ENCODE measurements at regions not wholly inside any gene's neighbourhood (a gene's known extent, or its start where the extent isn't known, plus 50 kb on each side); places are given as distances from the start of the nearest gene placed in this dataset.

DNA sequence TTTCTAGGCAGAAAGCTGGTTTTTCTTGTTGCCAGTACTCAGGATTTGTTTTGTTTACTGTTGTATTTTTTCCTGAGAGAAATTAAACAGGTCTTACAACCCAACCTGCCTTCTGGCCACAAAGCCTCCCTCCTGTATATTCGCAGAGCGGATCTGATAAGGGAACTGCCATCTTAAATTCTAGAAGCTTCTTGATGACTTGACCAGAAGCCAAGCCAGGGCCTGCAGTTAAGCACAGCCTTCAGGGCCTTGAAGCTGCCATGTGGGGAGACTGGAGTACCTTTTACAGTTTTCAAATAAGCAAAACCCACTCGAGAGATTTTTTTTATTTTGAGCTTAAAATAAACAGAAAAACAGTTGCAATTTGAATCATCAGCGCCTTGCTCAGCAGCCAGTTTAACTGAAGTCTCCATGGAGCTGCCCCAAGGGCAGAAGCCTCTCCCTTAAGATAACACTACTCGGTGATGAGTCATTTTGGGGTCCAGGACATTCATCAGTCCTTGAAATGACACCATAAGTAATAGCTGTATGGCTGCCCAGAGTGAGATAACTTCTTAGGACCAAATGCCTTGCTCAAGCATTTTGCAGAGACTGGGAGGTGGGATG lies 51.5 kb upstream of the PHLPP1 start:
- Histone ChIP-seq H4K20me1 (replicated peaks; ENCODE audit: insufficient read depth) (no peaks in the 10 kb centered on the region), H3K27ac (ENCODE audit: low read depth) (0 out of 2 replicates have a peak overlapping the region, but pooled peaks have one; percentile 7), H3K36me3 (ENCODE audit: insufficient read depth) (no peaks in the 10 kb centered on the region), H3K4me1 (ENCODE audit: insufficient read depth) (no peaks in the 10 kb centered on the region), H3K27me3 (ENCODE audit: insufficient read depth) (no peaks in the 10 kb centered on the region), H3F3A (replicated peaks; ENCODE audit: low read depth) (no peaks in the 10 kb centered on the region), H3K4me2 (no peak overlapping the region), H2AFZ (peak overlapping the region; percentile 92), H3K4me3 (no peak overlapping the region), H3K9me2 (ENCODE audit: insufficient read depth) (no peaks in the 10 kb centered on the region), H3K79me2 (replicated peaks; ENCODE audit: insufficient read depth) (no peaks in the 10 kb centered on the region)
- Mint-ChIP-seq H3K36me3 (ENCODE audit: low read depth) (no peaks in the 10 kb centered on the region; the same call in 2 of the 3 replicates), H3K9me3 (no peaks in the 10 kb centered on the region), H3K27me3 (ENCODE audit: insufficient read depth, low read depth, poor library complexity) (peaks cover 2% of the 10 kb centered on the region), H3K4me3 (no peak overlapping the region), H3K27ac (no peak overlapping the region), H3K4me1 (peaks cover 3% of the 10 kb centered on the region; the same call in 1 of the 3 replicates)
- DNase-seq (ENCODE audit: low spot score) (no peak), ATAC-seq (no peak)
- no peak for TF ChIP-seq JUNB (IDR thresholded peaks at IDR 0.05; ENCODE audit: unreplicated experiment)
- TF ChIP-seq NANOG (IDR thresholded peaks at IDR 0.05; ENCODE audit: borderline replicate concordance), result no peak
- TF ChIP-seq, protein P1, sequence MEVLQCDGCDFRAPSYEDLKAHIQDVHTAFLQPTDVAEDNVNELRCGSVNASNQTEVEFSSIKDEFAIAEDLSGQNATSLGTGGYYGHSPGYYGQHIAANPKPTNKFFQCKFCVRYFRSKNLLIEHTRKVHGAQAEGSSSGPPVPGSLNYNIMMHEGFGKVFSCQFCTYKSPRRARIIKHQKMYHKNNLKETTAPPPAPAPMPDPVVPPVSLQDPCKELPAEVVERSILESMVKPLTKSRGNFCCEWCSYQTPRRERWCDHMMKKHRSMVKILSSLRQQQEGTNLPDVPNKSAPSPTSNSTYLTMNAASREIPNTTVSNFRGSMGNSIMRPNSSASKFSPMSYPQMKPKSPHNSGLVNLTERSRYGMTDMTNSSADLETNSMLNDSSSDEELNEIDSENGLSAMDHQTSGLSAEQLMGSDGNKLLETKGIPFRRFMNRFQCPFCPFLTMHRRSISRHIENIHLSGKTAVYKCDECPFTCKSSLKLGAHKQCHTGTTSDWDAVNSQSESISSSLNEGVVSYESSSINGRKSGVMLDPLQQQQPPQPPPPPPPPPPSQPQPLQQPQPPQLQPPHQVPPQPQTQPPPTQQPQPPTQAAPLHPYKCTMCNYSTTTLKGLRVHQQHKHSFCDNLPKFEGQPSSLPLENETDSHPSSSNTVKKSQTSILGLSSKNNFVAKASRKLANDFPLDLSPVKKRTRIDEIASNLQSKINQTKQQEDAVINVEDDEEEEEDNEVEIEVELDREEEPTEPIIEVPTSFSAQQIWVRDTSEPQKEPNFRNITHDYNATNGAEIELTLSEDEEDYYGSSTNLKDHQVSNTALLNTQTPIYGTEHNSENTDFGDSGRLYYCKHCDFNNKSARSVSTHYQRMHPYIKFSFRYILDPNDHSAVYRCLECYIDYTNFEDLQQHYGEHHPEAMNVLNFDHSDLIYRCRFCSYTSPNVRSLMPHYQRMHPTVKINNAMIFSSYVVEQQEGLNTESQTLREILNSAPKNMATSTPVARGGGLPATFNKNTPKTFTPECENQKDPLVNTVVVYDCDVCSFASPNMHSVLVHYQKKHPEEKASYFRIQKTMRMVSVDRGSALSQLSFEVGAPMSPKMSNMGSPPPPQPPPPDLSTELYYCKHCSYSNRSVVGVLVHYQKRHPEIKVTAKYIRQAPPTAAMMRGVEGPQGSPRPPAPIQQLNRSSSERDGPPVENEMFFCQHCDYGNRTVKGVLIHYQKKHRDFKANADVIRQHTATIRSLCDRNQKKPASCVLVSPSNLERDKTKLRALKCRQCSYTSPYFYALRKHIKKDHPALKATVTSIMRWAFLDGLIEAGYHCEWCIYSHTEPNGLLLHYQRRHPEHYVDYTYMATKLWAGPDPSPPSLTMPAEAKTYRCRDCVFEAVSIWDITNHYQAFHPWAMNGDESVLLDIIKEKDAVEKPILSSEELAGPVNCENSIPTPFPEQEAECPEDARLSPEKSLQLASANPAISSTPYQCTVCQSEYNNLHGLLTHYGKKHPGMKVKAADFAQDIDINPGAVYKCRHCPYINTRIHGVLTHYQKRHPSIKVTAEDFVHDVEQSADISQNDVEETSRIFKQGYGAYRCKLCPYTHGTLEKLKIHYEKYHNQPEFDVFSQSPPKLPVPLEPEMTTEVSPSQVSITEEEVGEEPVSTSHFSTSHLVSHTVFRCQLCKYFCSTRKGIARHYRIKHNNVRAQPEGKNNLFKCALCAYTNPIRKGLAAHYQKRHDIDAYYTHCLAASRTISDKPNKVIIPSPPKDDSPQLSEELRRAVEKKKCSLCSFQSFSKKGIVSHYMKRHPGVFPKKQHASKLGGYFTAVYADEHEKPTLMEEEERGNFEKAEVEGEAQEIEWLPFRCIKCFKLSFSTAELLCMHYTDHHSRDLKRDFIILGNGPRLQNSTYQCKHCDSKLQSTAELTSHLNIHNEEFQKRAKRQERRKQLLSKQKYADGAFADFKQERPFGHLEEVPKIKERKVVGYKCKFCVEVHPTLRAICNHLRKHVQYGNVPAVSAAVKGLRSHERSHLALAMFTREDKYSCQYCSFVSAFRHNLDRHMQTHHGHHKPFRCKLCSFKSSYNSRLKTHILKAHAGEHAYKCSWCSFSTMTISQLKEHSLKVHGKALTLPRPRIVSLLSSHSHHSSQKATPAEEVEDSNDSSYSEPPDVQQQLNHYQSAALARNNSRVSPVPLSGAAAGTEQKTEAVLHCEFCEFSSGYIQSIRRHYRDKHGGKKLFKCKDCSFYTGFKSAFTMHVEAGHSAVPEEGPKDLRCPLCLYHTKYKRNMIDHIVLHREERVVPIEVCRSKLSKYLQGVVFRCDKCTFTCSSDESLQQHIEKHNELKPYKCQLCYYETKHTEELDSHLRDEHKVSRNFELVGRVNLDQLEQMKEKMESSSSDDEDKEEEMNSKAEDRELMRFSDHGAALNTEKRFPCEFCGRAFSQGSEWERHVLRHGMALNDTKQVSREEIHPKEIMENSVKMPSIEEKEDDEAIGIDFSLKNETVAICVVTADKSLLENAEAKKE (CRISPR knock-in tag; IDR thresholded peaks at IDR 0.05), result no peak

DNA sequence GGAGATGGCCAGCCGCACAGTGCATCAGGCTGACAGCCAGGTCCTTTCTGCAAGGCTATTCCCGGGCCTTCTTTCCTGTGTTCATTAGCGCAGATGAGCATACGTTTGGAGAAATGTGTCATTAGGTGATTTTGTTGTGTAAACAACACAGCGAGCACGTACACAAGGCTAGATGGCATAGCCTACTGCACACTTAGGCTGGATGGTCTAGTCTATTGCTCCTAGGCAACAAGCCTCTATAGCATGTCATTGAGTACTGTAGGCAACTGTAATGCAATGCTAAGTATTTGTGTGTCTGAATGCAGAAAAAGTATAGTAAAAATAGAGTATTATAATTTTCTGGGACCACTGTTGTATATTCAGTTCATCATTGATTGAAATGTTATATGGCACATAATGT lies 50.9 kb upstream of the PHLPP1 start:
- Histone ChIP-seq H3K36me3 (ENCODE audit: insufficient read depth) (no peaks in the 10 kb centered on the region), H3K4me3 (no peak overlapping the region), H2AFZ (peak overlapping the region; percentile 92; the same call in 1 of the 2 replicates), H3K27me3 (ENCODE audit: insufficient read depth) (no peaks in the 10 kb centered on the region), H3K4me2 (no peak overlapping the region), H3K9me2 (ENCODE audit: insufficient read depth) (no peaks in the 10 kb centered on the region), H4K20me1 (replicated peaks; ENCODE audit: insufficient read depth) (no peaks in the 10 kb centered on the region), H3F3A (replicated peaks; ENCODE audit: low read depth) (no peaks in the 10 kb centered on the region), H3K79me2 (replicated peaks; ENCODE audit: insufficient read depth) (no peaks in the 10 kb centered on the region), H3K4me1 (ENCODE audit: insufficient read depth) (no peaks in the 10 kb centered on the region), H3K27ac (ENCODE audit: low read depth) (no peak overlapping the region)
- DNase-seq (ENCODE audit: low spot score) (no peak), ATAC-seq (no peak)
- H3K9me3 Mint-ChIP-seq, result no peaks in the 10 kb centered on the region
- H3K4me3 Mint-ChIP-seq, result no peak overlapping the region
- H3K27me3 Mint-ChIP-seq (ENCODE audit: insufficient read depth, low read depth, poor library complexity), result peaks cover 2% of the 10 kb centered on the region
- no peak overlapping the region for H3K27ac Mint-ChIP-seq
- peaks cover 3% of the 10 kb centered on the region; the same call in 1 of the 3 replicates for H3K4me1 Mint-ChIP-seq
- no peaks in the 10 kb centered on the region; the same call in 2 of the 3 replicates for H3K36me3 Mint-ChIP-seq (ENCODE audit: low read depth)
- TF ChIP-seq, protein P2, sequence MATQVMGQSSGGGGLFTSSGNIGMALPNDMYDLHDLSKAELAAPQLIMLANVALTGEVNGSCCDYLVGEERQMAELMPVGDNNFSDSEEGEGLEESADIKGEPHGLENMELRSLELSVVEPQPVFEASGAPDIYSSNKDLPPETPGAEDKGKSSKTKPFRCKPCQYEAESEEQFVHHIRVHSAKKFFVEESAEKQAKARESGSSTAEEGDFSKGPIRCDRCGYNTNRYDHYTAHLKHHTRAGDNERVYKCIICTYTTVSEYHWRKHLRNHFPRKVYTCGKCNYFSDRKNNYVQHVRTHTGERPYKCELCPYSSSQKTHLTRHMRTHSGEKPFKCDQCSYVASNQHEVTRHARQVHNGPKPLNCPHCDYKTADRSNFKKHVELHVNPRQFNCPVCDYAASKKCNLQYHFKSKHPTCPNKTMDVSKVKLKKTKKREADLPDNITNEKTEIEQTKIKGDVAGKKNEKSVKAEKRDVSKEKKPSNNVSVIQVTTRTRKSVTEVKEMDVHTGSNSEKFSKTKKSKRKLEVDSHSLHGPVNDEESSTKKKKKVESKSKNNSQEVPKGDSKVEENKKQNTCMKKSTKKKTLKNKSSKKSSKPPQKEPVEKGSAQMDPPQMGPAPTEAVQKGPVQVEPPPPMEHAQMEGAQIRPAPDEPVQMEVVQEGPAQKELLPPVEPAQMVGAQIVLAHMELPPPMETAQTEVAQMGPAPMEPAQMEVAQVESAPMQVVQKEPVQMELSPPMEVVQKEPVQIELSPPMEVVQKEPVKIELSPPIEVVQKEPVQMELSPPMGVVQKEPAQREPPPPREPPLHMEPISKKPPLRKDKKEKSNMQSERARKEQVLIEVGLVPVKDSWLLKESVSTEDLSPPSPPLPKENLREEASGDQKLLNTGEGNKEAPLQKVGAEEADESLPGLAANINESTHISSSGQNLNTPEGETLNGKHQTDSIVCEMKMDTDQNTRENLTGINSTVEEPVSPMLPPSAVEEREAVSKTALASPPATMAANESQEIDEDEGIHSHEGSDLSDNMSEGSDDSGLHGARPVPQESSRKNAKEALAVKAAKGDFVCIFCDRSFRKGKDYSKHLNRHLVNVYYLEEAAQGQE (IDR thresholded peaks at IDR 0.05; ENCODE audit: unreplicated experiment), result no peak
- TF ChIP-seq ZNF331 (CRISPR knock-in tag; IDR thresholded peaks at IDR 0.05; ENCODE audit: low read depth), result no peak
- TF ChIP-seq EZH2 (IDR thresholded peaks at IDR 0.05; ENCODE audit: low read depth, unreplicated experiment), result no peak
- TF ChIP-seq STAT1 (IDR thresholded peaks at IDR 0.05; ENCODE audit: unreplicated experiment), result no peak
- TF ChIP-seq, protein P3, sequence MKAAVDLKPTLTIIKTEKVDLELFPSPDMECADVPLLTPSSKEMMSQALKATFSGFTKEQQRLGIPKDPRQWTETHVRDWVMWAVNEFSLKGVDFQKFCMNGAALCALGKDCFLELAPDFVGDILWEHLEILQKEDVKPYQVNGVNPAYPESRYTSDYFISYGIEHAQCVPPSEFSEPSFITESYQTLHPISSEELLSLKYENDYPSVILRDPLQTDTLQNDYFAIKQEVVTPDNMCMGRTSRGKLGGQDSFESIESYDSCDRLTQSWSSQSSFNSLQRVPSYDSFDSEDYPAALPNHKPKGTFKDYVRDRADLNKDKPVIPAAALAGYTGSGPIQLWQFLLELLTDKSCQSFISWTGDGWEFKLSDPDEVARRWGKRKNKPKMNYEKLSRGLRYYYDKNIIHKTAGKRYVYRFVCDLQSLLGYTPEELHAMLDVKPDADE (IDR thresholded peaks at IDR 0.05), result no peak
- no peak for TF ChIP-seq POLR2AphosphoS5 (IDR thresholded peaks at IDR 0.05; ENCODE audit: low read depth)

Data from GM23338 (cell line).